Mesodermal cell (in vitro differentiated cells): ENCODE measurements at regions not wholly inside any gene's neighbourhood (a gene's known extent, or its start where the extent isn't known, plus 50 kb on each side); places are given as distances from the start of the nearest gene placed in this dataset.

Experiments
- H3K27ac ChIP-seq: 2 replicates; pipeline ENCODE4 v1.7.0; 2013; ENCODE audit warnings: mild to moderate bottlenecking, low read depth, low read length, moderate library complexity; ENCODE audit not compliant: severe bottlenecking
- H3K36me3 ChIP-seq: 2 replicates; pipeline ENCODE4 v1.7.1; 2013; ENCODE audit warnings: mild to moderate bottlenecking, low read length, moderate library complexity; ENCODE audit not compliant: control insufficient read depth, insufficient read depth
- H3K4me1 ChIP-seq: one replicate; pipeline ENCODE4 v1.7.1; 2013; ENCODE audit warnings: mild to moderate bottlenecking, low read length; ENCODE audit not compliant: insufficient read depth, control insufficient read depth, poor library complexity, severe bottlenecking
- H3K4me3 ChIP-seq: 2 replicates; pipeline ENCODE4 v1.7.0; 2013; ENCODE audit warnings: low read length, control low read depth, mild to moderate bottlenecking; ENCODE audit not compliant: insufficient read depth, poor library complexity, severe bottlenecking; ENCODE audit errors: extremely low read depth
- H3K9me3 ChIP-seq: 2 replicates; pipeline ENCODE4 v1.7.1; 2013; ENCODE audit warnings: mild to moderate bottlenecking, low read length, moderate library complexity; ENCODE audit not compliant: control insufficient read depth
- WGBS, 2 experiments: methylation state at CpG; one replicate each; pipeline ENCODE4 v1.1.5; 2013; ENCODE audit warnings: missing lambda C conversion rate in 2 of 2; ENCODE audit not compliant: insufficient coverage in 2 of 2; 5-methylcytosine and 5-hydroxymethylcytosine counted together

- no peaks in the 10 kb centered on the region for H3K9me3 ChIP-seq
- H3K4me1 ChIP-seq: peaks cover 20% of the 10 kb centered on the region
- no peak overlapping the region for H3K27ac ChIP-seq
- H3K36me3 ChIP-seq: no peaks in the 10 kb centered on the region
- no peak overlapping the region for H3K4me3 ChIP-seq
- 84 to 89% methylated on average over 5 of the region's 10 CpGs for whole genome bisulfite sequencing, 2 experiments
These were observed 227.1 kb downstream of the TOMM20 start for GRCh38 chr1:234901491-234902049.

GRCh38 chr1:234900595-234900994 is 228.0 kb downstream of the TOMM20 start:
- H3K27ac ChIP-seq: no peak overlapping the region
- H3K9me3 ChIP-seq: no peaks in the 10 kb centered on the region
- H3K4me1 ChIP-seq: peaks cover 20% of the 10 kb centered on the region
- H3K36me3 ChIP-seq: no peaks in the 10 kb centered on the region
- WGBS, 2 experiments: 92 to 95% methylated on average over 2 to 3 of the region's 3 CpGs
- H3K4me3 ChIP-seq: no peak overlapping the region

DNA sequence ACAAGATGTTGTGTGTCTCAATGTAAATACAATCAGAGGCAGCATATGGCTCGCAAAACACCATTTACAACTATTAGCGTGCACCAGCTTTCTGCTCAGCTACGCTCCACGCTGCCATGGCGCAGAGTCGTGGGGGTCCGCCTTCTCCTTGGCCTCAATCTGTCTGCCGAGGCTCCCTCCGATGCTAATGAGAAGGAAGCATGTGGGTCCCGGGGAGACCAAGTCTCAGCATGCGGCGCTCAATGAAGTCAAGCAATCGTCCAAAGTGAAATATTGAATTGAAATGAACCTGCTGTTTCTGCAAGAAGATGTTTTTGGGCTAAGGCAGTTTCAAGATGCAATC is 228.9 kb downstream of the TOMM20 start:
- Histone ChIP-seq H3K9me3 (no peaks in the 10 kb centered on the region), H3K27ac (no peak overlapping the region), H3K36me3 (no peaks in the 10 kb centered on the region), H3K4me1 (peaks cover 20% of the 10 kb centered on the region), H3K4me3 (no peak overlapping the region)
- WGBS, 2 experiments: 95% methylated on average over 12 to 13 of the region's 13 CpGs

- peaks cover 20% of the 10 kb centered on the region for H3K4me1 ChIP-seq
- H3K36me3 ChIP-seq: no peaks in the 10 kb centered on the region
- 80 to 92% methylated on average over 7 to 10 of the region's 11 CpGs for WGBS, 2 experiments
- no peak overlapping the region for H3K27ac ChIP-seq
- no peak overlapping the region for H3K4me3 ChIP-seq
- no peaks in the 10 kb centered on the region for H3K9me3 ChIP-seq
These were observed 229.5 kb downstream of the TOMM20 start for GRCh38 chr1:234899041-234899729.

- no peak overlapping the region for H3K4me3 ChIP-seq
- peaks cover 24% of the 10 kb centered on the region for H3K4me1 ChIP-seq
- 93 to 94% methylated on average over 5 to 6 of the region's 9 CpGs for WGBS, 2 experiments
- no peak overlapping the region for H3K27ac ChIP-seq
- no peaks in the 10 kb centered on the region for H3K9me3 ChIP-seq
- H3K36me3 ChIP-seq: no peaks in the 10 kb centered on the region
These were observed 230.1 kb downstream of the TOMM20 start for GRCh38 chr1:234898455-234899033.

DNA sequence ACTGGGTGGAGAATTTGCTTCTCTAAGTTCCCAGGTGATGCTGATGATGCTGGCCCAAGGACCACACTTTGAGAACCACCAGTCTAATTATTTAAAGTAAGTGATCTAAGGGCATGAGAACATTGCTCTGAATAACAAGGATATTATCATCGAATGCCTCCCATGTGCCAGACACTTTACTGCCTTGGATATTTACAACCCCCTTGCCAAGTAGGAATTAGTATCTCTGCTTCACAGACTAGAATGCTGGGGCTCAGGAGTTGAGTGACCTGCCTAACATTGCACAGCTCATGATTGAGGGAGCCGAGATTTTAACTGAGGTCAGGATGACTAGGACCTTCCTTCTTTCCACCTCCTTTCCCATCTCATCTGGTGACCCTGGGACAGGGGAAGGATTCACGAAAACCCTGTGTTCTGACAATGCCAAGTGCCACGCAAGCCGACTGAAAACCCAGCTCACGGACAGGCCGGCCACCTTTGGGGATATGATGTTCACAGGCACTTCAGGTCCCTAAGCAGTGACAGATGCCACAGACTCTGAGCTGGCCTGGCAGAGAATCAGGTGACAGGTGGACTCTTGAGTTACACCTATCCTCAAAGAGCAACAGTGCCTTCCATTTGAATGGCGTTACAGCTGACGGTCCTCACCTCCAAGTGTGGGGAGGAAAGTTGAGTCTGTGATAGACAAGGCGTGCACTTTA is 230.7 kb downstream of the TOMM20 start:
- 90 to 94% methylated on average over 6 to 8 of the region's 10 CpGs for WGBS, 2 experiments
- H3K27ac ChIP-seq: no peak overlapping the region
- H3K4me1 ChIP-seq: peaks cover 24% of the 10 kb centered on the region
- H3K36me3 ChIP-seq: no peaks in the 10 kb centered on the region
- H3K4me3 ChIP-seq: no peak overlapping the region
- H3K9me3 ChIP-seq: no peaks in the 10 kb centered on the region

GRCh38 chr1:234897390-234897749 is 231.3 kb downstream of the TOMM20 start:
- Histone ChIP-seq H3K27ac (no peak overlapping the region), H3K4me3 (no peak overlapping the region), H3K4me1 (peaks cover 24% of the 10 kb centered on the region), H3K36me3 (no peaks in the 10 kb centered on the region), H3K9me3 (no peaks in the 10 kb centered on the region)
- 54 to 68% methylated on average over 3 to 4 of the region's 4 CpGs for WGBS, 2 experiments

- peaks cover 24% of the 10 kb centered on the region for H3K4me1 ChIP-seq
- H3K36me3 ChIP-seq: no peaks in the 10 kb centered on the region
- 90 to 95% methylated on average over 10 to 15 of the region's 15 CpGs for WGBS, 2 experiments
- no peaks in the 10 kb centered on the region for H3K9me3 ChIP-seq
- H3K4me3 ChIP-seq: no peak overlapping the region
- no peak overlapping the region for H3K27ac ChIP-seq
These were observed 231.9 kb downstream of the TOMM20 start for GRCh38 chr1:234896477-234897389.

DNA sequence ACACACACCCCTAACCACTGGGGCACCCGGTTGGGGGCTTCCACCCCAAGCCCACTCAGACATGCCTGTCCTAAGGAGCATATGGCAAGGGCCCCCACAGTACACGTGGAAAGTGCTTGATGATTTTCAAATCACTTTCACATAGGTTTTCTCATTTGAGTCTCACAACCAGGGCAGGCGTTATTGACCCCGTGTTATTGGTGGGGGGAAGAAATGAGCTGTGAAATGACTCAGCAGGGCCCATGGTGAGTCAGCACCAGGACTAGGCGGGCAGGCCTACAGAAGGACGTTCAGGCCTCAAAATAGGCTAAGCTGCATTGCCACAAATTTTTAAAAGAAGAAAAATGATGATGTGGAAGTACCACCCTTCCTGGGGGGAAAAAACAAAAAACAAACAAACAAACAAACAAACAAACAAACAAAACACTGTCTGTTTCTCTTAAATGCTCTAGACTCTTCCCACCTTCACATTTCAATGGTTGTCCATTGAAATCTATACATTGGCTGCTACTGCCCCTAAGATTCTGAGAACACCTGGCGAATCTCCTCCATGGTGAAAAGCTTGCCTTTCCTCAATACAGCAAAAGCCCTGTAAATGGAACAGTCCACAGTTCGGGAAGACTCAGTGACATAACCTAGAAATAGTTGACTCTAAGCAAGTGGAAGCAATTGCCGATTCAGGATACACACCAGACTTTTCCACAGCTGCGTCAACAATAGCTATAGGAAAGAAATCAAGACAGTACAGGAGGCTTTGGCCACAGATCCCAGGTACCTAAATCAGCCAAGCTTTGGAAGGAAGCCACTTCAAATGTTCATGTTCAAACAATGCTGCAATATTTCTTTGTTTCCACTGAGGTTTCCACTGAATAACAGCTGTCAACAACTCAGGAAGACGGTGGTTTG is 234.7 kb downstream of the TOMM20 start:
- H3K4me3 ChIP-seq: no peak overlapping the region
- H3K9me3 ChIP-seq: no peaks in the 10 kb centered on the region
- peaks cover 8% of the 10 kb centered on the region for H3K4me1 ChIP-seq
- no peaks in the 10 kb centered on the region for H3K36me3 ChIP-seq
- no peak overlapping the region for H3K27ac ChIP-seq
- 94% methylated on average over 7 to 8 of the region's 11 CpGs for WGBS, 2 experiments
